H1 (cell line): ENCODE measurements at regions not wholly inside any gene's neighbourhood (a gene's known extent, or its start where the extent isn't known, plus 50 kb on each side); places are given as distances from the start of the nearest gene placed in this dataset.

ENCODE experiments used
- ASH2L ChIP-seq: fragments of 200-600, 300-600 bp; sonication (generic); IDR thresholded peaks from one replicate; pipeline ENCODE4 v1.7.1; 2017; ENCODE audit warnings: low read length
- BACH1 ChIP-seq: IDR thresholded peaks from 2 replicates; pipeline ENCODE4 v1.6.1; 2012; ENCODE audit warnings: low read length, improper control_type of control experiment
- GABPA ChIP-seq: IDR thresholded peaks from 2 replicates; pipeline ENCODE4 v1.6.1; 2011; ENCODE audit warnings: mild to moderate bottlenecking, low read length, moderate library complexity, borderline replicate concordance; ENCODE audit not compliant: insufficient read depth
- POU5F1 ChIP-seq: IDR thresholded peaks from 2 replicates; pipeline ENCODE4 v1.6.1; 2011; ENCODE audit warnings: low read depth, mild to moderate bottlenecking, low read length, moderate library complexity

GRCh38 chr1:112048421-112048820, 59.0 kb upstream of the KCND3 start (continued):
- TF ChIP-seq GABPA = no peak
- no peak for TF ChIP-seq ASH2L
- TF ChIP-seq POU5F1 = no peak
- no peak for TF ChIP-seq BACH1
- TF ChIP-seq, all 59 proteins: peak for 0
